Type B pancreatic cell (in vitro differentiated cells): ENCODE measurements at regions not wholly inside any gene's neighbourhood (a gene's known extent, or its start where the extent isn't known, plus 50 kb on each side); places are given as distances from the start of the nearest gene placed in this dataset.
"Not testable (repeated sequence)": the region's sequence is repeated elsewhere in the genome, so short reads cannot be mapped to it uniquely, and the experiment has no call there.

ENCODE experiments used
- DNase-seq: peaks from one replicate; pipeline ENCODE4 v3.0.0; 2021; ENCODE audit warnings: mixed read lengths; ENCODE audit not compliant: unreplicated experiment; ENCODE audit errors: extremely low spot score
- H3K27ac Mint-ChIP-seq: 2 replicates; pipeline ENCODE4 v1.8.0; 2021; ENCODE audit warnings: mild to moderate bottlenecking, mixed read lengths
- H3K27me3 Mint-ChIP-seq: 2 replicates; pipeline ENCODE4 v1.8.0; 2021; ENCODE audit warnings: mixed read lengths
- H3K36me3 Mint-ChIP-seq: 2 replicates; pipeline ENCODE4 v1.8.0; 2021; ENCODE audit warnings: mixed read lengths
- H3K4me1 Mint-ChIP-seq: one replicate; pipeline ENCODE4 v1.8.0; 2021; ENCODE audit warnings: mixed read lengths; ENCODE audit not compliant: unreplicated experiment
- H3K4me3 Mint-ChIP-seq: 2 replicates; pipeline ENCODE4 v1.8.0; 2021; ENCODE audit warnings: mild to moderate bottlenecking, mixed read lengths
- H3K9me3 Mint-ChIP-seq: 2 replicates; pipeline ENCODE4 v1.8.0; 2021; ENCODE audit warnings: mixed read lengths
- TF ChIP-seq, protein P1 (sequence below): fragments of 200-600 bp; sonication (generic); conservative IDR thresholded peaks from 2 replicates; pipeline ENCODE4 v1.5.0; 2021; ENCODE audit warnings: antibody characterized with exemption, mild to moderate bottlenecking

DNA sequence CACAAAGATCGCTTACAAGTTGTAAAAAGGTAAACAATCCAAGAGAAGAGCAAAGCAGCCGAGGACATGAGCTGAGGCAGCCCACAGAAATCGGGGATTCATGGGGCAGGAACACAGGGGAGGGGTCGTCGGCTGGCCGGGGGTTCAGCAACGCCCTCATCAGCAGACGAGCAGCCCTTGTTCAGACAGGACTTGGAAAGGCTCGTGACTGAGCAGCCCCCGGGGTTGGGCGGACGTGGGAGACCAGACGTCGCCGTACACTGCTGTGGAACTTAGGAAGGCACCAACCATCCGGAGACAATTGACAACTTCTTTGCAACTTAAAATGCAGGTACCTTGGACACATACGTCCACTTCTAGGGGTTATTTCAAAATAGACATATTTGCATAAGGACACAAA, 370.5 kb downstream of the BRD1 start:
- H3K36me3 Mint-ChIP-seq = no peaks in the 10 kb centered on the region
- peaks cover 36% of the 10 kb centered on the region for H3K27me3 Mint-ChIP-seq
- no peak for DNase-seq
- H3K4me1 Mint-ChIP-seq = peaks cover 10% of the 10 kb centered on the region
- no peaks in the 10 kb centered on the region for H3K9me3 Mint-ChIP-seq
- no peak overlapping the region for H3K4me3 Mint-ChIP-seq
- H3K27ac Mint-ChIP-seq = no peak overlapping the region
- TF ChIP-seq, protein P1, sequence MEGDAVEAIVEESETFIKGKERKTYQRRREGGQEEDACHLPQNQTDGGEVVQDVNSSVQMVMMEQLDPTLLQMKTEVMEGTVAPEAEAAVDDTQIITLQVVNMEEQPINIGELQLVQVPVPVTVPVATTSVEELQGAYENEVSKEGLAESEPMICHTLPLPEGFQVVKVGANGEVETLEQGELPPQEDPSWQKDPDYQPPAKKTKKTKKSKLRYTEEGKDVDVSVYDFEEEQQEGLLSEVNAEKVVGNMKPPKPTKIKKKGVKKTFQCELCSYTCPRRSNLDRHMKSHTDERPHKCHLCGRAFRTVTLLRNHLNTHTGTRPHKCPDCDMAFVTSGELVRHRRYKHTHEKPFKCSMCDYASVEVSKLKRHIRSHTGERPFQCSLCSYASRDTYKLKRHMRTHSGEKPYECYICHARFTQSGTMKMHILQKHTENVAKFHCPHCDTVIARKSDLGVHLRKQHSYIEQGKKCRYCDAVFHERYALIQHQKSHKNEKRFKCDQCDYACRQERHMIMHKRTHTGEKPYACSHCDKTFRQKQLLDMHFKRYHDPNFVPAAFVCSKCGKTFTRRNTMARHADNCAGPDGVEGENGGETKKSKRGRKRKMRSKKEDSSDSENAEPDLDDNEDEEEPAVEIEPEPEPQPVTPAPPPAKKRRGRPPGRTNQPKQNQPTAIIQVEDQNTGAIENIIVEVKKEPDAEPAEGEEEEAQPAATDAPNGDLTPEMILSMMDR = no peak

DNA sequence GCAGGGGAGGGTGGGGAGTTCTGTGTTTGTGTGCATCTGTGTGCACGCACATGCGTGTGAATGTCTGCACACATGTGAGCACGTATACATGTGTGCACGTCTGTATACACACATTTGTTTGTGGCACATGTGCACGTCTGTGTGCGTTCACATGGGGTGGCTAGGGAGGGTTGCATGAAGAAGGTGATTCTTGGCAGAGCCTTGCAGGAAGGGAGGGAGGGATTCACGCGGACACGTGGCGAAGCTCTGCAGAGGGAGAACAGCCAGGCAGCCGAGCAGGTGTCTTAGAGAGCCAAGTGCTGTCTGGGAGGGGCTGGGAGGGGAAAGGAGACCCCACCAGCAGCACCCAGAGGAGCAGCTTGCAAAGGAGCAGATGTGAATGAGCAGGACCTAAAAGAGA, 372.1 kb downstream of the BRD1 start:
- TF ChIP-seq, protein P1 = no peak
- H3K4me1 Mint-ChIP-seq = peaks cover 8% of the 10 kb centered on the region
- no peak overlapping the region for H3K4me3 Mint-ChIP-seq
- H3K9me3 Mint-ChIP-seq = no peaks in the 10 kb centered on the region
- peaks cover 33% of the 10 kb centered on the region for H3K27me3 Mint-ChIP-seq
- H3K27ac Mint-ChIP-seq = no peak overlapping the region
- DNase-seq = no peak
- H3K36me3 Mint-ChIP-seq = no peaks in the 10 kb centered on the region

DNA sequence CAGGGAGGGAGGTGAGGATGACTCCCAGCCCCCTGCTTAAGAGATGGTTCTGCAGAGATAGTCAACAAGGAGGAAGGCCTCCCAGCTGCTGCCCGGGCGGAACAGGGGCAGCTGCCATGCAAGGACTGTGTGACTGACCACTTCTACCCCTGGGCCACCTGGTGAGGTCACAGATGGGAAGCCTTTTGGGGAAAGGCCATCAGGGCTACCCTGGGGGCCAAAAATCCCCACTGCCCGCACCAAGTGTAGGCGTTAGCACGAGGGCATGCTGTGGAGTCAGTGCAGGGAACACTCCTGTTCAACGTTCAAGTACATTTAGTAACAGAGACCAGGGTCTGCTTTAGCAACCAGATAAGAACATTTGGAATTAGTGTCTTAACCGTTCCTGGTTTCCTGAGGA, 372.9 kb downstream of the BRD1 start:
- Mint-ChIP-seq H3K27ac (no peak overlapping the region), H3K4me3 (no peak overlapping the region), H3K9me3 (no peaks in the 10 kb centered on the region), H3K36me3 (no peaks in the 10 kb centered on the region), H3K4me1 (peaks cover 15% of the 10 kb centered on the region), H3K27me3 (peaks cover 33% of the 10 kb centered on the region)
- DNase-seq = no peak
- TF ChIP-seq, protein P1 = no peak

DNA sequence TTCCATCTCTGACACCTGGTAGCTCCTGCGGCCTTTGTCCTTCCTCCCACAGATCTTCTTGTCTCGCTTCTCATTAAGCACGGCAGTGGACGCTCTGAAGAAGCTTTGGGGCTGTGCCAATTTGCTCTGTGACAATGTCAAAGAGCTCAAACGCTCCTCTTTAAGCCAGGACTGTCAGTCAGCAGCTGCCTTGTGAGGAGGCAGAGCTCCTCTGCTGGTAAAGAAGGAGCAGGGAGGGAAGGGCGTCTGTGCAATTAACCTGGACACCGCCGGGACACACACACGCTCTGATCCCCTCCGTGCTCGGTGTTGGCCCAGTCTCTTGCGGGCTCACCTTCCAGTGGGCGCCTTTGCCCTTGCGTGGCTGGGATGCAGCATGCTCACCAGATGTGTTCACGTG, 373.9 kb downstream of the BRD1 start:
- TF ChIP-seq, protein P1 = no peak
- peaks cover 29% of the 10 kb centered on the region for H3K27me3 Mint-ChIP-seq
- DNase-seq = no peak
- no peak overlapping the region for H3K27ac Mint-ChIP-seq
- H3K4me1 Mint-ChIP-seq = peaks cover 15% of the 10 kb centered on the region
- H3K9me3 Mint-ChIP-seq = no peaks in the 10 kb centered on the region
- no peak overlapping the region for H3K4me3 Mint-ChIP-seq
- H3K36me3 Mint-ChIP-seq = peaks cover 5% of the 10 kb centered on the region

DNA sequence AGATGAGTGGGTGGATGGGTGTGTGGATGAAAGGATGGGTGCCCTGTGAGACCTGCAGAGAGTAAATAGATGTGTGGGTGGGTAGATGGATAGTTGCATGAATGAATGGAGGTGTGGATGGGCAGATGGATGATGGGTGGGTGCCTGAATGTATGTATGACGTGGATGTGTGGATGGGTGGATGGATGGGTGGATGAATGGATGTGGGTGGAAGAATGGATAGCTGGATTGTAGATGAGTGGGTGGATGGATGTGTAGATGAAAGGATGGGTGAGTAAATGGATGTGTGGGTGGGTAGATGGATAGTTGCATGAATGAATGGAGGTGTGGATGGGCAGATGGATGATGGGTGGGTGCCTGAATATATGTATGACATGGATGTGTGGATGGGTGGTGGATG, 374.7 kb downstream of the BRD1 start:
- H3K4me3 Mint-ChIP-seq, H3K27ac Mint-ChIP-seq, H3K9me3 Mint-ChIP-seq, H3K36me3 Mint-ChIP-seq, DNase-seq: not testable (repeated sequence)
- H3K4me1 Mint-ChIP-seq = peaks cover 15% of the 10 kb centered on the region
- peaks cover 27% of the 10 kb centered on the region for H3K27me3 Mint-ChIP-seq

DNA sequence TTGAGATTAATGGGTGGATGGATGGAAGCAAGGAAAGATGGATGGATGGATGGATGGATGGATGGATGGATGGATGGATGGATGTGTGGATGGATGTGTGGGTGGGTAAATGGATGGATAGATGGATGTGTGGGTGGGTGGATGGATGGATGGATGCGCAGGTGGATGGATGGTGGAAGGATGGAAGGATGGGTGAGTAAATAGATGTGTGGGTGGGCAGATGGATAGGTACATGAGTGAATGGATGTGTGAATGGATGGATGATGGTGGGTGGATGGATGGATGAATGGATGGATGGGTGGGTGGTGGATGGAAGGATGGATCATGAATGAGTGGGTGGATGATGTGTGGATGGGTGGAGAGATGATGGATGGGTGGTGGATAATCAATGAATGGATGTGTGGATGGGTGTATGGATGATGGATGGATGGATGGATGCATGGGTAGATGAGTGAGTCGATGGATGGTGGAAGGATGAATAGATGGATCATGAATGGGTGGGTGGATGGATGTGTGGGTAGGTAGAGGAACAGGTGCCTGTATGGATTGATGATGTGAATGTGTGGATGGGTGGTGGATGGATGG, 375.2 kb downstream of the BRD1 start:
- no peak for DNase-seq
- H3K36me3 Mint-ChIP-seq = peaks cover 5% of the 10 kb centered on the region
- peaks cover 15% of the 10 kb centered on the region for H3K4me1 Mint-ChIP-seq
- H3K9me3 Mint-ChIP-seq = no peaks in the 10 kb centered on the region
- peaks cover 30% of the 10 kb centered on the region for H3K27me3 Mint-ChIP-seq
- H3K27ac Mint-ChIP-seq = no peak overlapping the region
- TF ChIP-seq, protein P1 = no peak
- no peak overlapping the region for H3K4me3 Mint-ChIP-seq
